HEK293 (cell line): ENCODE measurements at regions not wholly inside any gene's neighbourhood (a gene's known extent, or its start where the extent isn't known, plus 50 kb on each side); places are given as distances from the start of the nearest gene placed in this dataset.

Experiments used
- CTCF ChIA-PET: fragments of 350-600 bp; formaldehyde crosslinking; extraction: SDS; loops from one replicate; lab custom pipeline; 2021; ENCODE audit warnings: antibody characterized with exemption; lab: Yijun Ruan, JAX
- POLR2A ChIA-PET: fragments of 300-600 bp; formaldehyde crosslinking; extraction: SDS; loops from one replicate; lab custom pipeline; 2020; ENCODE audit warnings: antibody characterized with exemption, inconsistent platforms; lab: Yijun Ruan, JAX
- H3K27ac ChIP-seq: fragments of 200-500 bp; sonication (Bioruptor generic); 2 replicates; pipeline ENCODE4 v1.5.1; 2014; ENCODE audit warnings: low read depth, low read length, control low read depth, inconsistent platforms; ENCODE audit errors: extremely low read depth
- H3K36me3 ChIP-seq, 2 experiments: fragments of 200-500 bp in 1 of 2; sonication (Bioruptor generic) in 1 of 2; 1 replicate in 1 of 2; 2 replicates in 1 of 2; pipeline ENCODE4 v1.5.1; 2014 to 2017; ENCODE audit warnings: inconsistent platforms in 2 of 2, low read length in 2 of 2; ENCODE audit not compliant: control insufficient read depth in 2 of 2, insufficient read depth in 1 of 2
- H3K4me1 ChIP-seq: fragments of 200-500 bp; sonication (Bioruptor generic); 2 replicates; pipeline ENCODE4 v1.5.1; 2014; ENCODE audit warnings: mild to moderate bottlenecking, low read length, inconsistent platforms; ENCODE audit not compliant: control insufficient read depth, insufficient read depth
- H3K4me3 ChIP-seq: 2 replicates; pipeline ENCODE4 v1.5.1; 2011; ENCODE audit warnings: low read depth, mild to moderate bottlenecking, control low read depth, low read length, moderate library complexity
- H3K9me3 ChIP-seq: fragments of 200-500 bp; sonication (Bioruptor generic); 2 replicates; pipeline ENCODE4 v1.5.1; 2014; ENCODE audit warnings: low read depth, low read length, inconsistent platforms; ENCODE audit not compliant: control insufficient read depth, insufficient read depth
- FEZF1 ChIP-seq: fragments of 450-650 bp; formaldehyde crosslinking; IDR thresholded peaks from 2 replicates; pipeline ENCODE4 v1.5.1; 2016; ENCODE audit warnings: missing biosample characterization, missing genetic modification characterization
- GLIS2 ChIP-seq: fragments of 450-650 bp; formaldehyde crosslinking; IDR thresholded peaks from 2 replicates; pipeline ENCODE4 v1.5.1; 2016; ENCODE audit warnings: missing biosample characterization, missing genetic modification characterization
- PRDM6 ChIP-seq: fragments of 450-650 bp; formaldehyde crosslinking; IDR thresholded peaks from 2 replicates; pipeline ENCODE4 v1.5.1; 2017; ENCODE audit warnings: missing biosample characterization, missing genetic modification characterization
- REST ChIP-seq: fragments of 450-650 bp; formaldehyde crosslinking; IDR thresholded peaks from 2 replicates; pipeline ENCODE4 v1.5.1; 2016; ENCODE audit warnings: missing biosample characterization, missing genetic modification characterization
- TRIM28 ChIP-seq: IDR thresholded peaks from 2 replicates; pipeline ENCODE4 v1.6.1; 2011; ENCODE audit warnings: low read length, control low read depth, borderline replicate concordance
- ZBTB48 ChIP-seq: fragments of 450-650 bp; formaldehyde crosslinking; IDR thresholded peaks from 2 replicates; pipeline ENCODE4 v1.5.1; 2016; ENCODE audit warnings: missing biosample characterization, missing genetic modification characterization
- ZBTB49 ChIP-seq: fragments of 450-650 bp; formaldehyde crosslinking; IDR thresholded peaks from 2 replicates; pipeline ENCODE4 v1.5.1; 2016; ENCODE audit warnings: missing biosample characterization, missing genetic modification characterization, low read depth
- ZFP3 ChIP-seq: fragments of 450-650 bp; formaldehyde crosslinking; IDR thresholded peaks from 2 replicates; pipeline ENCODE4 v1.5.1; 2016; ENCODE audit warnings: low read depth, missing biosample characterization, missing genetic modification characterization
- ZFP41 ChIP-seq: fragments of 450-650 bp; formaldehyde crosslinking; IDR thresholded peaks from 2 replicates; pipeline ENCODE4 v1.5.1; 2016; ENCODE audit warnings: missing biosample characterization, missing genetic modification characterization, borderline replicate concordance
- ZIC2 ChIP-seq: fragments of 450-650 bp; formaldehyde crosslinking; IDR thresholded peaks from 2 replicates; pipeline ENCODE4 v1.5.1; 2016; ENCODE audit warnings: missing biosample characterization, missing genetic modification characterization
- ZNF114 ChIP-seq: fragments of 450-650 bp; formaldehyde crosslinking; IDR thresholded peaks from 2 replicates; pipeline ENCODE4 v1.5.0; 2017; ENCODE audit warnings: missing biosample characterization, missing genetic modification characterization
- ZNF174 ChIP-seq: fragments of 450-650 bp; formaldehyde crosslinking; IDR thresholded peaks from 2 replicates; pipeline ENCODE4 v1.5.0; 2017; ENCODE audit warnings: missing biosample characterization, mild to moderate bottlenecking, missing genetic modification characterization
- ZNF18 ChIP-seq: fragments of 450-650 bp; formaldehyde crosslinking; IDR thresholded peaks from 2 replicates; pipeline ENCODE4 v1.5.1; 2016; ENCODE audit warnings: missing biosample characterization, missing genetic modification characterization
- ZNF324 ChIP-seq: fragments of 450-650 bp; formaldehyde crosslinking; IDR thresholded peaks from 2 replicates; pipeline ENCODE4 v1.5.1; 2016; ENCODE audit warnings: missing biosample characterization, missing genetic modification characterization
- ZNF335 ChIP-seq: fragments of 450-650 bp; formaldehyde crosslinking; conservative IDR thresholded peaks from 2 replicates; pipeline ENCODE4 v1.5.1; 2016; ENCODE audit warnings: missing biosample characterization, missing genetic modification characterization
- ZNF473 ChIP-seq: fragments of 450-650 bp; formaldehyde crosslinking; IDR thresholded peaks from 2 replicates; pipeline ENCODE4 v1.5.1; 2017; ENCODE audit warnings: missing biosample characterization, missing genetic modification characterization
- ZNF555 ChIP-seq: fragments of 450-650 bp; formaldehyde crosslinking; conservative IDR thresholded peaks from 2 replicates; pipeline ENCODE4 v1.5.1; 2017; ENCODE audit warnings: missing biosample characterization, mild to moderate bottlenecking, missing genetic modification characterization, inconsistent platforms
- ZNF660 ChIP-seq: fragments of 450-650 bp; IDR thresholded peaks from 2 replicates; pipeline ENCODE4 v1.5.1; 2018; ENCODE audit warnings: missing biosample characterization, mild to moderate bottlenecking, missing genetic modification characterization
- ZNF785 ChIP-seq: fragments of 450-650 bp; formaldehyde crosslinking; IDR thresholded peaks from 2 replicates; pipeline ENCODE4 v1.5.1; 2016; ENCODE audit warnings: missing biosample characterization, missing genetic modification characterization
- ZNF791 ChIP-seq: fragments of 450-650 bp; formaldehyde crosslinking; IDR thresholded peaks from 2 replicates; pipeline ENCODE4 v1.5.1; 2016; ENCODE audit warnings: missing biosample characterization, missing genetic modification characterization
- TF ChIP-seq, protein P1 (sequence below): fragments of 450-650 bp; formaldehyde crosslinking; IDR thresholded peaks from 2 replicates; pipeline ENCODE4 v1.5.0; 2017; ENCODE audit warnings: missing biosample characterization, missing genetic modification characterization, borderline replicate concordance
- TF ChIP-seq, protein P2 (sequence below): fragments of 450-650 bp; formaldehyde crosslinking; IDR thresholded peaks from 2 replicates; pipeline ENCODE4 v1.5.1; 2016; ENCODE audit warnings: missing biosample characterization, missing genetic modification characterization

DNA sequence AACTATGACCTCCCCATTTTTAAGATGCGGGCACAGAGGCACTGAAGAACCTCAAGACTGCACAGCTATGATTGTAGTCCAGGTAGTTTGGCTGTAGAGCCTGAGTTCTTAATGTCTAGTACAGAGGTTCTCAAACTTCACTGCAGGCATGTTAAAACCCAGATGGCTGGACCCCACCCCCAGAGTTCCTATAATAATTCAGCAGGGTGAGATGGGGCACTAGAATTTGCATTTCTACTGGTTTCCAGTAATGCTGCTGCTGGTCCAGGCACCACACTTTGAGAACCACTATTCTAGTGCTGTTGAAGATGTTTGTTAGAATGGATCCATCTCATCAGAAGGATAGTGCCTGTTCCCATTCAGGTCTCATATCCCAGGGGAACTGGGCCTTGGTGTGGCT lies 274.9 kb downstream of the ABHD5 start:
- ChIA-PET CTCF (no interaction called here), POLR2A (no interaction called here)
- Histone ChIP-seq H3K36me3 (no peaks in the 10 kb centered on the region), H3K4me3 (no peak overlapping the region), H3K9me3 (no peaks in the 10 kb centered on the region), H3K4me1 (no peaks in the 10 kb centered on the region), H3K27ac (no peak overlapping the region)
- TF ChIP-seq ZFP3 (no peak), PRDM6 (tag by site-specific recombination) (no peak), ZNF114 (tag by site-specific recombination) (no peak), ZBTB48 (tag by site-specific recombination) (no peak), REST (tag by site-specific recombination) (no peak), ZBTB49 (tag by site-specific recombination) (no peak), ZNF335 (tag by site-specific recombination) (no peak), ZNF555 (tag by site-specific recombination) (no peak), ZNF174 (tag by site-specific recombination) (no peak), ZNF324 (tag by site-specific recombination) (no peak), FEZF1 (tag by site-specific recombination) (no peak)
- TF ChIP-seq, protein P1, sequence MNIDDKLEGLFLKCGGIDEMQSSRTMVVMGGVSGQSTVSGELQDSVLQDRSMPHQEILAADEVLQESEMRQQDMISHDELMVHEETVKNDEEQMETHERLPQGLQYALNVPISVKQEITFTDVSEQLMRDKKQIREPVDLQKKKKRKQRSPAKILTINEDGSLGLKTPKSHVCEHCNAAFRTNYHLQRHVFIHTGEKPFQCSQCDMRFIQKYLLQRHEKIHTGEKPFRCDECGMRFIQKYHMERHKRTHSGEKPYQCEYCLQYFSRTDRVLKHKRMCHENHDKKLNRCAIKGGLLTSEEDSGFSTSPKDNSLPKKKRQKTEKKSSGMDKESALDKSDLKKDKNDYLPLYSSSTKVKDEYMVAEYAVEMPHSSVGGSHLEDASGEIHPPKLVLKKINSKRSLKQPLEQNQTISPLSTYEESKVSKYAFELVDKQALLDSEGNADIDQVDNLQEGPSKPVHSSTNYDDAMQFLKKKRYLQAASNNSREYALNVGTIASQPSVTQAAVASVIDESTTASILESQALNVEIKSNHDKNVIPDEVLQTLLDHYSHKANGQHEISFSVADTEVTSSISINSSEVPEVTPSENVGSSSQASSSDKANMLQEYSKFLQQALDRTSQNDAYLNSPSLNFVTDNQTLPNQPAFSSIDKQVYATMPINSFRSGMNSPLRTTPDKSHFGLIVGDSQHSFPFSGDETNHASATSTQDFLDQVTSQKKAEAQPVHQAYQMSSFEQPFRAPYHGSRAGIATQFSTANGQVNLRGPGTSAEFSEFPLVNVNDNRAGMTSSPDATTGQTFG (tag by site-specific recombination): no peak
- TF ChIP-seq, protein P2, sequence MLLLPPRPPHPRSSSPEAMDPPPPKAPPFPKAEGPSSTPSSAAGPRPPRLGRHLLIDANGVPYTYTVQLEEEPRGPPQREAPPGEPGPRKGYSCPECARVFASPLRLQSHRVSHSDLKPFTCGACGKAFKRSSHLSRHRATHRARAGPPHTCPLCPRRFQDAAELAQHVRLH (tag by site-specific recombination): no peak

GRCh38 chr3:43966126-43966525 lies 275.4 kb downstream of the ABHD5 start:
- no peak overlapping the region for H3K27ac ChIP-seq
- H3K9me3 ChIP-seq: no peaks in the 10 kb centered on the region
- H3K4me1 ChIP-seq: no peaks in the 10 kb centered on the region
- POLR2A ChIA-PET: no interaction called here
- no peaks in the 10 kb centered on the region for H3K36me3 ChIP-seq
- H3K4me3 ChIP-seq: no peak overlapping the region
- CTCF ChIA-PET: no interaction called here
- no peak for TF ChIP-seq ZIC2 (tag by site-specific recombination)
- no peak for TF ChIP-seq ZNF18 (tag by site-specific recombination)
- no peak for TF ChIP-seq GLIS2 (tag by site-specific recombination)
- TF ChIP-seq TRIM28: no peak
- TF ChIP-seq ZNF660: no peak
- no peak for TF ChIP-seq ZNF785 (tag by site-specific recombination)
- TF ChIP-seq ZNF473: no peak
- TF ChIP-seq ZFP41 (tag by site-specific recombination): no peak
- TF ChIP-seq ZNF791 (tag by site-specific recombination): no peak
